ENCODE measurements at regions not wholly inside any gene's neighbourhood (a gene's known extent, or its start where the extent isn't known, plus 50 kb on each side); places are given as distances from the start of the nearest gene placed in this dataset.

GRCh38 chr2:5473635-5474034 is 218.5 kb upstream of the SOX11 start:
- TF ChIP-seq REST (IDR thresholded peaks at IDR 0.05; ENCODE audit: insufficient read depth in 1 of 2, low read depth in 2 of 2, low read length in 2 of 2) = no peak
- TF ChIP-seq POLR2AphosphoS5 (IDR thresholded peaks at IDR 0.05; ENCODE audit: low read depth, low read length) = no peak
- no peak for TF ChIP-seq TAF1 (IDR thresholded peaks at IDR 0.05; ENCODE audit: borderline replicate concordance, insufficient read depth, low read length)
- no peak for TF ChIP-seq SIN3A (IDR thresholded peaks at IDR 0.05; ENCODE audit: borderline replicate concordance, insufficient read depth, low read length)
- TF ChIP-seq FOXP2 (optimal IDR thresholded peaks at IDR 0.05; ENCODE audit: borderline replicate concordance, extremely low read depth, extremely low read length, insufficient read depth) = no peak
